Nephron progenitor cell (in vitro differentiated cells): ENCODE measurements at regions not wholly inside any gene's neighbourhood (a gene's known extent, or its start where the extent isn't known, plus 50 kb on each side); places are given as distances from the start of the nearest gene placed in this dataset.

Experiments
- DNase-seq: peaks from one replicate; pipeline ENCODE4 v3.0.0; 2021
- H3K27ac Mint-ChIP-seq: 2 replicates; pipeline ENCODE4 v1.8.0; 2021; ENCODE audit warnings: mild to moderate bottlenecking, moderate library complexity, mixed read lengths
- H3K27me3 Mint-ChIP-seq: 2 replicates; pipeline ENCODE4 v1.8.0; 2021; ENCODE audit warnings: mild to moderate bottlenecking, low read depth, mixed read lengths; ENCODE audit not compliant: poor library complexity
- H3K36me3 Mint-ChIP-seq: 2 replicates; pipeline ENCODE4 v1.8.0; 2021; ENCODE audit warnings: low read depth, mixed read lengths
- H3K4me1 Mint-ChIP-seq: 2 replicates; pipeline ENCODE4 v1.8.0; 2021; ENCODE audit warnings: mixed read lengths
- H3K4me3 Mint-ChIP-seq: 2 replicates; pipeline ENCODE4 v1.8.0; 2021; ENCODE audit warnings: mild to moderate bottlenecking, moderate library complexity, mixed read lengths
- H3K9me3 Mint-ChIP-seq: 2 replicates; pipeline ENCODE4 v1.8.0; 2021; ENCODE audit warnings: mild to moderate bottlenecking, moderate library complexity, mixed read lengths
- TF ChIP-seq, protein P1 (sequence below): fragments of 200-600 bp; sonication (generic); IDR thresholded peaks from 2 replicates; pipeline ENCODE4 v1.5.0; 2021; ENCODE audit warnings: antibody characterized with exemption

DNA sequence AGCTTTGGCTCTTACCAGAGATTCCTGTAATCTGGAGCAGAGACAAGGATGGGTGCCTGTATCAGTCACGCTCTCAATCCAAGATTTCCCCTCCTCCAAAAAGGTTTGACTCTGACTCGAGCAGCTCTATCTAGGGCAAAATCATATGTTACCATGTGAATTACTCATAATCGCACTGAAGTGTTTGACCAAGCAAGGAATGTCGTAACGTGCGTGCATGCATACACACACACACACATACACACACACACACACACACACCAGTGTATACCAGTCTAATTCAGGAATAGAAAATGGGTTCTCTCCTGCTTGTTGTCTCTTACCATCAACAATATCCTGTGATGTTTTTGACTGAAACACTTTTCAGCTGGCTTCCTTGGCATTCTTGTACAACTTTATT is 835.1 kb downstream of the KCNJ2 start:
- TF ChIP-seq, protein P1, sequence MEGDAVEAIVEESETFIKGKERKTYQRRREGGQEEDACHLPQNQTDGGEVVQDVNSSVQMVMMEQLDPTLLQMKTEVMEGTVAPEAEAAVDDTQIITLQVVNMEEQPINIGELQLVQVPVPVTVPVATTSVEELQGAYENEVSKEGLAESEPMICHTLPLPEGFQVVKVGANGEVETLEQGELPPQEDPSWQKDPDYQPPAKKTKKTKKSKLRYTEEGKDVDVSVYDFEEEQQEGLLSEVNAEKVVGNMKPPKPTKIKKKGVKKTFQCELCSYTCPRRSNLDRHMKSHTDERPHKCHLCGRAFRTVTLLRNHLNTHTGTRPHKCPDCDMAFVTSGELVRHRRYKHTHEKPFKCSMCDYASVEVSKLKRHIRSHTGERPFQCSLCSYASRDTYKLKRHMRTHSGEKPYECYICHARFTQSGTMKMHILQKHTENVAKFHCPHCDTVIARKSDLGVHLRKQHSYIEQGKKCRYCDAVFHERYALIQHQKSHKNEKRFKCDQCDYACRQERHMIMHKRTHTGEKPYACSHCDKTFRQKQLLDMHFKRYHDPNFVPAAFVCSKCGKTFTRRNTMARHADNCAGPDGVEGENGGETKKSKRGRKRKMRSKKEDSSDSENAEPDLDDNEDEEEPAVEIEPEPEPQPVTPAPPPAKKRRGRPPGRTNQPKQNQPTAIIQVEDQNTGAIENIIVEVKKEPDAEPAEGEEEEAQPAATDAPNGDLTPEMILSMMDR, result no peak
- Mint-ChIP-seq H3K4me3 (no peak overlapping the region), H3K9me3 (no peaks in the 10 kb centered on the region), H3K4me1 (no peaks in the 10 kb centered on the region), H3K36me3 (no peaks in the 10 kb centered on the region), H3K27ac (no peak overlapping the region), H3K27me3 (peaks cover 4% of the 10 kb centered on the region)
- DNase-seq, result no peak

- TF ChIP-seq, protein P1, result no peak
- H3K27ac Mint-ChIP-seq, result no peak overlapping the region
Measured at GRCh38 chr17:71011391-71011790, 842.1 kb downstream of the KCNJ2 start.

DNA sequence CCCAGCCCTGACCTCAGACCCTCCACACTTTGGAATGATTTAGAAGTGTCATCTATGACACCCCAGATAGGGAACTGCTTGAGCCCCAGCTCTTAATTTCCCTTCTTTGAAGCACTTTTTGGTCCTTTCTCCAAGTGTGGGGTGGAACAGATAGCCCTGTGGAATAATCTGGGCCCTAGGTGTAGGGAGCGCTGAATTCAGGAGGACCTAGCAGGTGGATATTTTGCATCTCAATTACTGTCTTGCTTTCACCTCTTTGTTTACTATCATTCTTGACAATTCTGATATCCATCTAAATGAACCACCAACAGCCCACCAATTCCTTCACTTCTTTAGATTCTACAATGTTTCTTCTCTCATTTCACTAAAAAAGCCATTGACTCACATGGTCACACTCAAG is 850.4 kb downstream of the KCNJ2 start:
- no peaks in the 10 kb centered on the region for H3K4me1 Mint-ChIP-seq
- DNase-seq, result no peak
- no peak overlapping the region for H3K4me3 Mint-ChIP-seq
- peaks cover 4% of the 10 kb centered on the region for H3K9me3 Mint-ChIP-seq
- no peaks in the 10 kb centered on the region for H3K27me3 Mint-ChIP-seq
- H3K36me3 Mint-ChIP-seq, result no peaks in the 10 kb centered on the region
- TF ChIP-seq, protein P1, result no peak
- no peak overlapping the region for H3K27ac Mint-ChIP-seq

More at GRCh38 chr17:71011391-71011790, 842.1 kb downstream of the KCNJ2 start:
- DNase-seq, result no peak
- H3K4me1 Mint-ChIP-seq, result no peaks in the 10 kb centered on the region
- peaks cover 9% of the 10 kb centered on the region for H3K9me3 Mint-ChIP-seq
- no peaks in the 10 kb centered on the region for H3K36me3 Mint-ChIP-seq
- no peaks in the 10 kb centered on the region for H3K27me3 Mint-ChIP-seq
- no peak overlapping the region for H3K4me3 Mint-ChIP-seq

DNA sequence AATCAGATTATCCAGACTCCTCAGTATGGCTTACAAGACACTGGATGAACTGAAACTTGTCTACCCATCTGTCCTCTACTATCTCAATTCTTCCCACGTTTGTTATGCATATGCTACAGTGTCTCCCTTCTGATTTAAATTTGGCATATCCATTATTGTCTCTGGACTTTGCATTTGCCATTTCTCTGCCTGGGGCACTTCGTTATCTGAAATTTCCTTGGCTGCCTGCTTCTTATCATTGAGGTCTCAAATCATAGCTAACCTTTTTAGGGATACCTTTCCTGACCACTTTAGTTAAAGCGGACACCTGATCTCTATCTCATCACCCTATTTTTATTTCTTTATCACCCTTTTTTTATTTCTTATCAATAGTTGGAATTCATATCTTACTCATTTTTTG is 853.4 kb downstream of the KCNJ2 start:
- DNase-seq, result no peak
- Mint-ChIP-seq H3K4me3 (no peak overlapping the region), H3K27me3 (no peaks in the 10 kb centered on the region), H3K36me3 (no peaks in the 10 kb centered on the region), H3K9me3 (peaks cover 4% of the 10 kb centered on the region), H3K27ac (no peak overlapping the region), H3K4me1 (peaks cover 9% of the 10 kb centered on the region)
- TF ChIP-seq, protein P1, result no peak

- DNase-seq, result peak; percentile 57
- TF ChIP-seq, protein P1, result no peak
- Mint-ChIP-seq H3K36me3 (no peaks in the 10 kb centered on the region), H3K27ac (no peak overlapping the region), H3K4me1 (peaks cover 9% of the 10 kb centered on the region), H3K4me3 (peak overlapping the region; percentile 29), H3K27me3 (no peaks in the 10 kb centered on the region), H3K9me3 (no peaks in the 10 kb centered on the region)
Measured at GRCh38 chr17:71023249-71024030, 854.1 kb downstream of the KCNJ2 start.

DNA sequence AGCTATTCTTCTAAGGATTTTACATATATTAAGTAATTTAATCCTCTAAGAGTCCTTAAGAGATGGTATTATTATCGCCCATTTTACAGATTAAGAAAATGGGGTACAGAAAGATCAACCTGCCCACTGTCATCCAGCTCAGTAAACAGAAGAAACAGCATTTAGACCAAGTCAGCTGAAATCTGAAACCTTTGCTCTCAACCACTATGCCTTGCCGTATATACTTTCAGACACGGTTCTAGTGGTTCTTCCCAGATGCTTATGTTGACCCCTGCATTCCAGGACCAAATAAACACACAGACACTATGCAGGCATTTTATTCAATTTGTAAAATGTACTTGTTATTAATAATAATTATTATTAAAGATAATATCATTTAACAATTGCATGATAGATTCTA is 854.8 kb downstream of the KCNJ2 start:
- H3K9me3 Mint-ChIP-seq, result no peaks in the 10 kb centered on the region
- peaks cover 9% of the 10 kb centered on the region for H3K4me1 Mint-ChIP-seq
- H3K36me3 Mint-ChIP-seq, result no peaks in the 10 kb centered on the region
- H3K27ac Mint-ChIP-seq, result no peak overlapping the region
- H3K27me3 Mint-ChIP-seq, result no peaks in the 10 kb centered on the region
- TF ChIP-seq, protein P1, result no peak
- peak overlapping the region; percentile 29 for H3K4me3 Mint-ChIP-seq
- no peak for DNase-seq
